H9 (cell line): ENCODE measurements at regions not wholly inside any gene's neighbourhood (a gene's known extent, or its start where the extent isn't known, plus 50 kb on each side); places are given as distances from the start of the nearest gene placed in this dataset.

Source experiments
- DNase-seq: peaks from one replicate; pipeline ENCODE4 v3.0.0-alpha.2; 2017
- H2AFZ ChIP-seq: one replicate; pipeline ENCODE4 v1.6.1; 2013; ENCODE audit warnings: mild to moderate bottlenecking, low read length, control low read depth, moderate library complexity
- H2AK5ac ChIP-seq: 2 replicates; pipeline ENCODE4 v1.6.1; 2013; ENCODE audit warnings: low read length, control low read depth, mixed read lengths; ENCODE audit not compliant: insufficient read length
- H2BK120ac ChIP-seq: one replicate; pipeline ENCODE4 v1.6.1; 2013; ENCODE audit warnings: low read depth, mild to moderate bottlenecking, low read length, control low read depth, inconsistent platforms; ENCODE audit not compliant: poor library complexity, severe bottlenecking
- H2BK12ac ChIP-seq: 2 replicates; pipeline ENCODE4 v1.6.1; 2013; ENCODE audit warnings: low read length, control low read depth, mixed read lengths, low read depth; ENCODE audit not compliant: insufficient read length
- H2BK15ac ChIP-seq: 2 replicates; pipeline ENCODE4 v1.6.1; 2013; ENCODE audit warnings: low read depth, low read length, control low read depth
- H2BK20ac ChIP-seq: one replicate; pipeline ENCODE4 v1.6.1; 2013; ENCODE audit warnings: low read depth, mild to moderate bottlenecking, low read length, control low read depth, inconsistent platforms; ENCODE audit not compliant: poor library complexity, severe bottlenecking
- H2BK5ac ChIP-seq: 2 replicates; pipeline ENCODE4 v1.6.1; 2013; ENCODE audit warnings: low read length, control low read depth, mixed read lengths; ENCODE audit not compliant: insufficient read length
- H3K14ac ChIP-seq: 2 replicates; pipeline ENCODE4 v1.6.1; 2013; ENCODE audit warnings: low read length, control low read depth; ENCODE audit not compliant: insufficient read depth
- H3K18ac ChIP-seq: 2 replicates; pipeline ENCODE4 v1.6.1; 2013; ENCODE audit warnings: low read depth, mild to moderate bottlenecking, mixed read lengths, low read length, control low read depth; ENCODE audit not compliant: insufficient read length
- H3K23ac ChIP-seq: 2 replicates; pipeline ENCODE4 v1.6.1; 2013; ENCODE audit warnings: low read length, control low read depth, mixed read lengths, low read depth; ENCODE audit not compliant: insufficient read length
- H3K23me2 ChIP-seq: 2 replicates; pipeline ENCODE4 v1.6.1; 2013; ENCODE audit warnings: low read depth, mild to moderate bottlenecking, mixed read lengths, low read length, control low read depth; ENCODE audit not compliant: insufficient read length, poor library complexity, severe bottlenecking
- H3K27ac ChIP-seq: 2 replicates; pipeline ENCODE4 v1.5.1; 2013; ENCODE audit warnings: low read length, control low read depth, mixed read lengths, low read depth; ENCODE audit not compliant: insufficient read length
- H3K27me3 ChIP-seq: 2 replicates; pipeline ENCODE4 v1.6.1; 2013; ENCODE audit warnings: low read length, control low read depth, inconsistent platforms; ENCODE audit not compliant: insufficient read depth
- H3K4ac ChIP-seq: 2 replicates; pipeline ENCODE4 v1.6.1; 2013; ENCODE audit warnings: low read depth, mild to moderate bottlenecking, control low read depth, inconsistent platforms, low read length, moderate library complexity
- H3K4me1 ChIP-seq: 2 replicates; pipeline ENCODE4 v1.6.1; 2013; ENCODE audit warnings: low read length, control low read depth, inconsistent platforms; ENCODE audit not compliant: insufficient read depth
- H3K4me2 ChIP-seq: 2 replicates; pipeline ENCODE4 v1.6.1; 2013; ENCODE audit warnings: low read length, control low read depth, mixed read lengths; ENCODE audit not compliant: insufficient read length, insufficient read depth
- H3K56ac ChIP-seq: 2 replicates; pipeline ENCODE4 v1.6.1; 2013; ENCODE audit warnings: low read depth, mild to moderate bottlenecking, mixed read lengths, low read length, control low read depth; ENCODE audit not compliant: insufficient read length
- H3K79me1 ChIP-seq: 2 replicates; pipeline ENCODE4 v1.6.1; 2013; ENCODE audit warnings: low read depth, mild to moderate bottlenecking, moderate library complexity, low read length, control low read depth, inconsistent platforms; ENCODE audit not compliant: insufficient read depth, poor library complexity, severe bottlenecking
- H3K79me2 ChIP-seq: 2 replicates; pipeline ENCODE4 v1.6.1; 2013; ENCODE audit warnings: low read length, control low read depth, inconsistent platforms; ENCODE audit not compliant: insufficient read depth
- H3K9ac ChIP-seq: 2 replicates; pipeline ENCODE4 v1.6.1; 2013; ENCODE audit warnings: low read length, control low read depth, mixed read lengths; ENCODE audit not compliant: insufficient read length; ENCODE audit errors: extremely low read depth
- H3K9me3 ChIP-seq: one replicate; pipeline ENCODE4 v1.6.1; 2013; ENCODE audit warnings: low read depth, low read length, inconsistent platforms; ENCODE audit not compliant: control insufficient read depth
- H3T11ph ChIP-seq: one replicate; pipeline ENCODE4 v1.6.1; 2013; ENCODE audit warnings: mild to moderate bottlenecking, low read length, control low read depth, inconsistent platforms
- H4K20me1 ChIP-seq: one replicate; pipeline ENCODE4 v1.6.1; 2013; ENCODE audit not compliant: control insufficient read depth, insufficient read length, insufficient read depth
- H4K5ac ChIP-seq: 2 replicates; pipeline ENCODE4 v1.6.1; 2013; ENCODE audit warnings: low read depth, mild to moderate bottlenecking, mixed read lengths, low read length, control low read depth; ENCODE audit not compliant: insufficient read length
- H4K8ac ChIP-seq: replicated peaks from 2 replicates; pipeline ENCODE4 v1.6.1; 2013; ENCODE audit warnings: low read length, control low read depth, mixed read lengths, low read depth; ENCODE audit not compliant: insufficient read length
- H4K91ac ChIP-seq: 2 replicates; pipeline ENCODE4 v1.6.1; 2013; ENCODE audit warnings: low read depth, mild to moderate bottlenecking, moderate library complexity, mixed read lengths, low read length, control low read depth; ENCODE audit not compliant: insufficient read length
- H3K27ac Mint-ChIP-seq, 3 experiments: 2 replicates in 2 of 3; 3 replicates in 1 of 3; pipeline ENCODE4 v1.8.0; 2020 to 2021; ENCODE audit warnings: mixed read lengths in 3 of 3, mild to moderate bottlenecking in 1 of 3, moderate library complexity in 1 of 3
- H3K27me3 Mint-ChIP-seq: 2 replicates; pipeline ENCODE4 v1.8.0; 2021; ENCODE audit warnings: low read depth, mild to moderate bottlenecking, moderate library complexity, mixed read lengths
- H3K36me3 Mint-ChIP-seq, 3 experiments: 2 replicates in 2 of 3; 3 replicates in 1 of 3; pipeline ENCODE4 v1.8.0; 2020 to 2021; ENCODE audit warnings: low read depth in 3 of 3, mixed read lengths in 3 of 3; ENCODE audit not compliant: insufficient read depth in 1 of 3
- H3K4me1 Mint-ChIP-seq, 2 experiments: 2 replicates each; pipeline ENCODE4 v1.8.0; 2020; ENCODE audit warnings: mixed read lengths in 2 of 2
- H3K4me3 Mint-ChIP-seq, 2 experiments: 2 replicates in 1 of 2; 3 replicates in 1 of 2; pipeline ENCODE4 v1.8.0; 2020 to 2021; ENCODE audit warnings: mild to moderate bottlenecking in 2 of 2, mixed read lengths in 2 of 2, moderate library complexity in 1 of 2
- H3K9me3 Mint-ChIP-seq, 2 experiments: 2 replicates in 1 of 2; 3 replicates in 1 of 2; pipeline ENCODE4 v1.8.0; 2020; ENCODE audit warnings: mild to moderate bottlenecking in 2 of 2, mixed read lengths in 2 of 2, moderate library complexity in 1 of 2
- WGBS: extraction: QIAGEN DNeasy Blood & Tissue Kit; methylation state at CpG from one replicate; pipeline ENCODE4 v1.1.7; 2013; ENCODE audit warnings: missing lambda C conversion rate, low lambda C conversion rate, mixed read lengths; ENCODE audit not compliant: insufficient read length; ENCODE audit errors: extremely low coverage; 5-methylcytosine and 5-hydroxymethylcytosine counted together
- TF ChIP-seq, protein P1 (sequence below): fragments of 200-600 bp; sonication (generic); conservative IDR thresholded peaks from 3 replicates; pipeline ENCODE4 v1.8.0; 2021; ENCODE audit warnings: antibody characterized with exemption, mild to moderate bottlenecking

- no CpG with 5 or more reads among the region's 4 CpGs for WGBS
- H2BK12ac ChIP-seq: no peak overlapping the region
- peaks cover 0 to 7% (median 0%) of the 10 kb centered on the region in 3 experiments; a peak in 1 of 7 replicates for H3K36me3 Mint-ChIP-seq
- no peak overlapping the region for H3K14ac ChIP-seq
- H3K79me1 ChIP-seq: no peaks in the 10 kb centered on the region
- H3K9me3 Mint-ChIP-seq: peaks cover under 1 to 2% of the 10 kb centered on the region in 2 experiments; a peak in 3 of 5 replicates
- no peak overlapping the region for H2AK5ac ChIP-seq
- H2BK15ac ChIP-seq: no peak overlapping the region
- H4K5ac ChIP-seq: no peak overlapping the region
- no peak overlapping the region for H3K27ac ChIP-seq
- H2BK5ac ChIP-seq: no peak overlapping the region
- no peak overlapping the region for H3K23ac ChIP-seq
- no peak for DNase-seq
- TF ChIP-seq, protein P1, sequence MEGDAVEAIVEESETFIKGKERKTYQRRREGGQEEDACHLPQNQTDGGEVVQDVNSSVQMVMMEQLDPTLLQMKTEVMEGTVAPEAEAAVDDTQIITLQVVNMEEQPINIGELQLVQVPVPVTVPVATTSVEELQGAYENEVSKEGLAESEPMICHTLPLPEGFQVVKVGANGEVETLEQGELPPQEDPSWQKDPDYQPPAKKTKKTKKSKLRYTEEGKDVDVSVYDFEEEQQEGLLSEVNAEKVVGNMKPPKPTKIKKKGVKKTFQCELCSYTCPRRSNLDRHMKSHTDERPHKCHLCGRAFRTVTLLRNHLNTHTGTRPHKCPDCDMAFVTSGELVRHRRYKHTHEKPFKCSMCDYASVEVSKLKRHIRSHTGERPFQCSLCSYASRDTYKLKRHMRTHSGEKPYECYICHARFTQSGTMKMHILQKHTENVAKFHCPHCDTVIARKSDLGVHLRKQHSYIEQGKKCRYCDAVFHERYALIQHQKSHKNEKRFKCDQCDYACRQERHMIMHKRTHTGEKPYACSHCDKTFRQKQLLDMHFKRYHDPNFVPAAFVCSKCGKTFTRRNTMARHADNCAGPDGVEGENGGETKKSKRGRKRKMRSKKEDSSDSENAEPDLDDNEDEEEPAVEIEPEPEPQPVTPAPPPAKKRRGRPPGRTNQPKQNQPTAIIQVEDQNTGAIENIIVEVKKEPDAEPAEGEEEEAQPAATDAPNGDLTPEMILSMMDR: no peak
- no peaks in the 10 kb centered on the region for H4K20me1 ChIP-seq
- no peak overlapping the region for H3K9ac ChIP-seq
- peaks cover 20 to 36% of the 10 kb centered on the region in 2 experiments for H3K4me1 Mint-ChIP-seq
- no peak overlapping the region for H3K56ac ChIP-seq
- peaks cover 9% of the 10 kb centered on the region; the same call in 1 of the 2 replicates for H3K4me1 ChIP-seq
- H3K27me3 ChIP-seq: no peaks in the 10 kb centered on the region
- H2BK20ac ChIP-seq: no peak overlapping the region
- H3K79me2 ChIP-seq: no peaks in the 10 kb centered on the region
- H3K18ac ChIP-seq: peak overlapping the region; percentile 49
- no peaks in the 10 kb centered on the region for H3K27me3 Mint-ChIP-seq
- no peak overlapping the region for H3T11ph ChIP-seq
- H3K4ac ChIP-seq: no peak overlapping the region
- H2BK120ac ChIP-seq: no peak overlapping the region
- H2AFZ ChIP-seq: no peak overlapping the region
- no peak overlapping the region for H4K91ac ChIP-seq
- no peak overlapping the region for H4K8ac ChIP-seq
- H3K23me2 ChIP-seq: no peaks in the 10 kb centered on the region
- no peak overlapping the region for H3K27ac Mint-ChIP-seq
- H3K9me3 ChIP-seq: no peaks in the 10 kb centered on the region
- no peak overlapping the region for H3K4me3 Mint-ChIP-seq
- H3K4me2 ChIP-seq: no peak overlapping the region
Measured at GRCh38 chr16:55964923-55965475, 89.8 kb upstream of the CES5A start.
